Kidney epithelial cell (primary cell): ENCODE measurements at regions not wholly inside any gene's neighbourhood (a gene's known extent, or its start where the extent isn't known, plus 50 kb on each side); places are given as distances from the start of the nearest gene placed in this dataset.
"Not testable (repeated sequence)": the region's sequence is repeated elsewhere in the genome, so short reads cannot be mapped to it uniquely, and the experiment has no call there.

Source experiments
- DNase-seq: peaks from one replicate; pipeline ENCODE4 v3.0.0-alpha.2; 2010; ENCODE audit warnings: low read depth
- H3K27me3 ChIP-seq: 2 replicates; pipeline ENCODE4 v1.6.0; 2011; ENCODE audit warnings: low read length; ENCODE audit not compliant: control insufficient read depth, insufficient read depth
- H3K36me3 ChIP-seq: 2 replicates; pipeline ENCODE4 v1.5.1; 2011; ENCODE audit warnings: low read length; ENCODE audit not compliant: control insufficient read depth, insufficient read depth
- H3K4me3 ChIP-seq: 2 replicates; pipeline ENCODE4 v1.5.1; 2011; ENCODE audit warnings: low read depth, mild to moderate bottlenecking, control low read depth, low read length
- TF ChIP-seq, protein P1 (sequence below): IDR thresholded peaks from 2 replicates; pipeline ENCODE4 v1.5.1; 2011; ENCODE audit warnings: mild to moderate bottlenecking, moderate library complexity, low read length, control low read depth, inconsistent platforms; ENCODE audit not compliant: insufficient read depth, poor library complexity, severe bottlenecking

DNA sequence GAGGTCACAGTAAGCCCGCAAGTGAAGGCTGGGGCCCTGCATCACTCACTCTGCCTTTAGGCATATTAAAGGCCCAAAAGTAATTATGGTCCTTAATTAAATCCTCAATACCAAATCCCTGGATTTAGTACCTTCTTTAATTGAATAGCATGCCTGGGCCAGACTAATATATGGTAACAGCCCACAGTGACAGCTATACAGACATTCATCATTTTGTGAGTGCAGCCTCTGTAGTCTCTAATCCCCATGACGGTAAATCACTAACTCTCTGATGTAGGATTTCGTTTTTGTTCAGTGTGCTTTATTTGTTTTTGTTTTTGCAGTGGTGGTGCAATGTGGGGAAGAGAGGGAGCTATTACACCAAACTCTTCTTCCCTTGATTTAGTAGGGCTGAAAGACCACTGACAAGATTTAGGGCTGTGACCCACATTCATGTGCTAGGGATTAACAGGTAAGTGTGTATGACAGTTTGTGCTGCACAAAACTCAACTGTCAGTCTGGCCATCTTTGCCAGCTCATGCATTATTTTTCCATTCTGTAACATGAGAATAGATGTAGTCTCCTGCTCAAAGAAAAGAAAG, 60.6 kb upstream of the SLC39A8 start:
- TF ChIP-seq, protein P1, sequence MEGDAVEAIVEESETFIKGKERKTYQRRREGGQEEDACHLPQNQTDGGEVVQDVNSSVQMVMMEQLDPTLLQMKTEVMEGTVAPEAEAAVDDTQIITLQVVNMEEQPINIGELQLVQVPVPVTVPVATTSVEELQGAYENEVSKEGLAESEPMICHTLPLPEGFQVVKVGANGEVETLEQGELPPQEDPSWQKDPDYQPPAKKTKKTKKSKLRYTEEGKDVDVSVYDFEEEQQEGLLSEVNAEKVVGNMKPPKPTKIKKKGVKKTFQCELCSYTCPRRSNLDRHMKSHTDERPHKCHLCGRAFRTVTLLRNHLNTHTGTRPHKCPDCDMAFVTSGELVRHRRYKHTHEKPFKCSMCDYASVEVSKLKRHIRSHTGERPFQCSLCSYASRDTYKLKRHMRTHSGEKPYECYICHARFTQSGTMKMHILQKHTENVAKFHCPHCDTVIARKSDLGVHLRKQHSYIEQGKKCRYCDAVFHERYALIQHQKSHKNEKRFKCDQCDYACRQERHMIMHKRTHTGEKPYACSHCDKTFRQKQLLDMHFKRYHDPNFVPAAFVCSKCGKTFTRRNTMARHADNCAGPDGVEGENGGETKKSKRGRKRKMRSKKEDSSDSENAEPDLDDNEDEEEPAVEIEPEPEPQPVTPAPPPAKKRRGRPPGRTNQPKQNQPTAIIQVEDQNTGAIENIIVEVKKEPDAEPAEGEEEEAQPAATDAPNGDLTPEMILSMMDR = no peak
- H3K27me3 ChIP-seq = no peaks in the 10 kb centered on the region
- no peaks in the 10 kb centered on the region for H3K36me3 ChIP-seq
- no peak for DNase-seq
- no peak overlapping the region for H3K4me3 ChIP-seq

- H3K36me3 ChIP-seq, DNase-seq, H3K27me3 ChIP-seq, H3K4me3 ChIP-seq: not testable (repeated sequence)
These were observed 65.6 kb upstream of the SLC39A8 start for GRCh38 chr4:102410884-102411283.

DNA sequence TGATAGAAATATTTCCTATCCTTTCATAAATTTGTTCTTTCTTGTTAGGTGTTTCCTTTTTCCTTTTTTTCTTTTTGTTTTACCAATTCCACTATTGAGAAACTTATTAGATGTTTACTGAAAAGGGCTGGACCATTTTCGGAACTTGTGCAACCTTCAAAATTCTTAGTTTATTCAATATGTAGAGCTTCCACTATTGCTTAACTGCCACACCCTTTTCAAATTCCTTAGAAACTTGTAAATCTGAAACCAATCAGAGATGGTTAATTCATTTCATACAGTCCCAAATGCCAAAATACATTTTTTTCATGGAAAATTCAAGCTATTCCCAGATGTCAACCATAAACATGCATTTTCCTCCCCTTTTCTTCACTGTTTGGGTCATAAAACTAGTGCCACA, 66.1 kb upstream of the SLC39A8 start:
- Histone ChIP-seq H3K4me3 (no peak overlapping the region), H3K27me3 (no peaks in the 10 kb centered on the region), H3K36me3 (no peaks in the 10 kb centered on the region)
- DNase-seq = no peak
- TF ChIP-seq, protein P1 = no peak

GRCh38 chr4:102416765-102417164, 71.5 kb upstream of the SLC39A8 start:
- Histone ChIP-seq H3K36me3 (no peaks in the 10 kb centered on the region), H3K4me3 (no peak overlapping the region), H3K27me3 (no peaks in the 10 kb centered on the region)
- DNase-seq = no peak
- TF ChIP-seq, protein P1 = no peak

- TF ChIP-seq, protein P1 = no peak
- Histone ChIP-seq H3K36me3 (no peaks in the 10 kb centered on the region), H3K4me3 (no peak overlapping the region), H3K27me3 (no peaks in the 10 kb centered on the region)
- no peak for DNase-seq
These were observed 75.5 kb upstream of the SLC39A8 start for GRCh38 chr4:102420563-102421398.

DNA sequence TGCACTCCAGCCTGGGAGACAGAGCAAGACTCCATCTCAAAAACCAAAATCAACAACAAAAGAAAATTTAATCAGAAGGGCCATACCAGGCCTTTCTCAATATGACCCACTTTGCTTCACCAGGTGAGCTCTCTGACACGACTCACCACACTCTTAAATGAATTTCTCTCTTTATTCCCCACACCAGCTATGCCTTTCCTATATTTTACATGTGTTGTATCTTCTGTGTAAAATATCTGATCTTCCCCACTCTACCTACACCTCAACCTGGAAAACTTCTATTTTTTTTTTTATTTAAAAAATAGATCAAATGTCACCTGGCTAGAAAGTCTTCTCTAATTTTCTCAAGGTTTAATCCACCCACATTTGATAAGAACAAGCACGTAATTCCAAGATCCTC, 77.6 kb upstream of the SLC39A8 start:
- TF ChIP-seq, protein P1 = no peak
- no peak for DNase-seq

More for the DNA sequence above, 77.6 kb upstream of the SLC39A8 start:
- Histone ChIP-seq H3K4me3 (no peak overlapping the region), H3K27me3 (no peaks in the 10 kb centered on the region), H3K36me3 (no peaks in the 10 kb centered on the region)
